ENCODE measurements at regions not wholly inside any gene's neighbourhood (a gene's known extent, or its start where the extent isn't known, plus 50 kb on each side); places are given as distances from the start of the nearest gene placed in this dataset.
A peak's percentile ranks its signal among the peaks of the same experiment; 100 is the strongest.

DNA sequence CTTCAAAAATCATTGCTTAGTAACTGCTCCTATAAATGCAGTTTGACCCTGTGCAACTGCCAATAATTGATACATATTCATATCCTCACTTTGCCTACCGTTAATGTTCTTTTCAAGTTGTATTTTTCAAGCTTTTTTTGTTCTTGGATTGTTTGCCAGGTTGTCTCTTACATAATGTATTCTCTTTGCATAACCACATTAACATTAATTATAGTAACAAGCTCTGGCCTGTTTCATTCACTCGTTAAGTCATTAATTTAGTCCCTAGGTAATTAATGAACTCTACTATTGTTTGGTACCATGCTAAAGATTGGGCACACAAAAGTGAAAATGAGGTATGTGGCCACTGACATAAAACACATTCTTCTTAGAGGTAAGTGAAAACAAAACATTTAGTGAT, 1338.8 kb downstream of the NSUN3 start:
- no peaks in the 10 kb centered on the region for H3K36me3 Mint-ChIP-seq
- DNase-seq (ENCODE audit: low spot score) (no peak), ATAC-seq (no peak)
- POLR2A ChIA-PET: no interaction called here
- H3K9me3 Mint-ChIP-seq: no peaks in the 10 kb centered on the region
- no peak for TF ChIP-seq GRHL2 (CRISPR knock-in tag; IDR thresholded peaks at IDR 0.05; ENCODE audit: insufficient replicate concordance, severe bottlenecking)
- TF ChIP-seq ZNF396 (CRISPR knock-in tag; IDR thresholded peaks at IDR 0.05; ENCODE audit: borderline replicate concordance): no peak
- no peak for TF ChIP-seq ELF4 (CRISPR knock-in tag; IDR thresholded peaks at IDR 0.05; ENCODE audit: low read depth)
- no peak for TF ChIP-seq HMGA2 (CRISPR knock-in tag; IDR thresholded peaks at IDR 0.05)
- TF ChIP-seq, protein P1, sequence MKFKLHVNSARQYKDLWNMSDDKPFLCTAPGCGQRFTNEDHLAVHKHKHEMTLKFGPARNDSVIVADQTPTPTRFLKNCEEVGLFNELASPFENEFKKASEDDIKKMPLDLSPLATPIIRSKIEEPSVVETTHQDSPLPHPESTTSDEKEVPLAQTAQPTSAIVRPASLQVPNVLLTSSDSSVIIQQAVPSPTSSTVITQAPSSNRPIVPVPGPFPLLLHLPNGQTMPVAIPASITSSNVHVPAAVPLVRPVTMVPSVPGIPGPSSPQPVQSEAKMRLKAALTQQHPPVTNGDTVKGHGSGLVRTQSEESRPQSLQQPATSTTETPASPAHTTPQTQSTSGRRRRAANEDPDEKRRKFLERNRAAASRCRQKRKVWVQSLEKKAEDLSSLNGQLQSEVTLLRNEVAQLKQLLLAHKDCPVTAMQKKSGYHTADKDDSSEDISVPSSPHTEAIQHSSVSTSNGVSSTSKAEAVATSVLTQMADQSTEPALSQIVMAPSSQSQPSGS (CRISPR knock-in tag; IDR thresholded peaks at IDR 0.05; ENCODE audit: borderline replicate concordance, low read depth): no peak
- no peak for TF ChIP-seq FOXP4 (CRISPR knock-in tag; IDR thresholded peaks at IDR 0.05)
- no peak for TF ChIP-seq EMX1 (CRISPR knock-in tag; IDR thresholded peaks at IDR 0.05)
- no peak for TF ChIP-seq FOXP1 (CRISPR knock-in tag; IDR thresholded peaks at IDR 0.05; ENCODE audit: borderline replicate concordance)
- peaks cover 13% of the 10 kb centered on the region for H3K4me1 Mint-ChIP-seq
- H3K27ac Mint-ChIP-seq: no peak overlapping the region
- CTCF ChIA-PET: no interaction called here
- no peak overlapping the region for H3K4me3 Mint-ChIP-seq
- no peaks in the 10 kb centered on the region for H3K27me3 Mint-ChIP-seq (ENCODE audit: low read depth)

DNA sequence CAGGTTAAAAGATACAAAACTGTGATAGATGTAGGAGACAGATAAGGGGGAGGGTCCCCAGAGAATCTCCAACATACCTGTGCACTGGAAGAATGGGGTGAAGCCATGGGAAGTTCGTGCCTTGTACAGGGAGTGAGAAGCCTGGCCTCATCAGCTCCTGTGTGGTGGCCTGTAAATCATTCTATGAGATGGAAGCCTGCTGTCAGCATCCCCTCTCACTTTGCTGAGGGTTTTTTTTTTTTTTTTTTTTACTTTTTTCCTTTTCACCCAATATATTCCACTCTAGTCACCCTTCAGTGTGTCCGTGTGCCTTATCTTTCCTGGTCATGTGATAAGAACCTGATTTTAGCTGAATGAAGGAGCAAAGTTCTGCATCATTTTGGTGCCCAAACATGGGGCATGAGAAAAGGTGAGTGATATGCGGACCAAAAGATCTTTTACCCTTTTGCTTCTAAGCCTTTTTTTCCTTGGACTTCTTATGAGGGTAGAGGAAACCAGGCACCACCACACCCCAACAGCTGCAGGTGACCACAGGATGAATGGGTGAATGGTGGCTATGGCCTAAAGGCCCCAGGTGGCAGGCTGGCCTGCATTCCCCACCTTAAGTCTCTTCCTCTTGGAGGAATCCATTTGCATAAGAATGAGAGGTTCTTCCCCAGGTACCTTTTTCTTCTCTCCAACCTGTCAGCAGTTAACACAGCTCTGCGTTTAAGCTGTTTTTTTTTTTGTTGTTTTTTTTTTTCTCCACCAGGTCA, 1345.0 kb downstream of the NSUN3 start:
- CTCF ChIA-PET: interaction anchor here (0.7 kb wide), 1 partner anchor 737 kb away, joined by 3 read pairs; no protein-coding TSS in a partner anchor
- ATAC-seq (peak; percentile 98), DNase-seq (ENCODE audit: low spot score) (peak; percentile 46)
- Mint-ChIP-seq H3K36me3 (peaks cover 22% of the 10 kb centered on the region), H3K9me3 (peaks cover 29% of the 10 kb centered on the region), H3K27me3 (ENCODE audit: low read depth) (no peaks in the 10 kb centered on the region), H3K4me1 (peaks cover 31% of the 10 kb centered on the region), H3K4me3 (no peak overlapping the region), H3K27ac (peak overlapping the region; percentile 97)
- POLR2A ChIA-PET: interaction anchor here (0.6 kb wide), 1 partner anchor 17 kb away, joined by 3 read pairs; no protein-coding TSS in a partner anchor
- TF ChIP-seq, protein P2, sequence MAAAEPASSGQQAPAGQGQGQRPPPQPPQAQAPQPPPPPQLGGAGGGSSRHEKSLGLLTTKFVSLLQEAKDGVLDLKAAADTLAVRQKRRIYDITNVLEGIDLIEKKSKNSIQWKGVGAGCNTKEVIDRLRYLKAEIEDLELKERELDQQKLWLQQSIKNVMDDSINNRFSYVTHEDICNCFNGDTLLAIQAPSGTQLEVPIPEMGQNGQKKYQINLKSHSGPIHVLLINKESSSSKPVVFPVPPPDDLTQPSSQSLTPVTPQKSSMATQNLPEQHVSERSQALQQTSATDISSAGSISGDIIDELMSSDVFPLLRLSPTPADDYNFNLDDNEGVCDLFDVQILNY (CRISPR knock-in tag; IDR thresholded peaks at IDR 0.05): no peak
- TF ChIP-seq ZNF416 (CRISPR knock-in tag; IDR thresholded peaks at IDR 0.05) (0 out of 2 replicates have a peak, but pooled peaks have one; percentile 48), IRF2 (CRISPR knock-in tag; IDR thresholded peaks at IDR 0.05; ENCODE audit: borderline replicate concordance, low read depth) (no peak), ERG (CRISPR knock-in tag; IDR thresholded peaks at IDR 0.05) (peak; percentile 94), ZNF423 (CRISPR knock-in tag; IDR thresholded peaks at IDR 0.05) (peak; percentile 90), MAX (CRISPR knock-in tag; IDR thresholded peaks at IDR 0.05) (peak; percentile 46; the same call in 1 of the 2 replicates), ZNF396 (CRISPR knock-in tag; IDR thresholded peaks at IDR 0.05; ENCODE audit: borderline replicate concordance) (peak; percentile 93; the same call in 1 of the 2 replicates), USF1 (CRISPR knock-in tag; IDR thresholded peaks at IDR 0.05) (no peak), TEAD1 (CRISPR knock-in tag; IDR thresholded peaks at IDR 0.05) (0 out of 2 replicates have a peak, but pooled peaks have one; percentile 30), PRRX2 (CRISPR knock-in tag; IDR thresholded peaks at IDR 0.05) (peak; percentile 87; the same call in 1 of the 2 replicates), MXD4 (CRISPR knock-in tag; IDR thresholded peaks at IDR 0.05; ENCODE audit: borderline replicate concordance) (peak; percentile 85), ELF4 (CRISPR knock-in tag; IDR thresholded peaks at IDR 0.05; ENCODE audit: low read depth) (no peak)
- TF ChIP-seq, protein P3, sequence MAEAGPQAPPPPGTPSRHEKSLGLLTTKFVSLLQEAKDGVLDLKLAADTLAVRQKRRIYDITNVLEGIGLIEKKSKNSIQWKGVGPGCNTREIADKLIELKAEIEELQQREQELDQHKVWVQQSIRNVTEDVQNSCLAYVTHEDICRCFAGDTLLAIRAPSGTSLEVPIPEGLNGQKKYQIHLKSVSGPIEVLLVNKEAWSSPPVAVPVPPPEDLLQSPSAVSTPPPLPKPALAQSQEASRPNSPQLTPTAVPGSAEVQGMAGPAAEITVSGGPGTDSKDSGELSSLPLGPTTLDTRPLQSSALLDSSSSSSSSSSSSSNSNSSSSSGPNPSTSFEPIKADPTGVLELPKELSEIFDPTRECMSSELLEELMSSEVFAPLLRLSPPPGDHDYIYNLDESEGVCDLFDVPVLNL (CRISPR knock-in tag; IDR thresholded peaks at IDR 0.05; ENCODE audit: borderline replicate concordance, low read depth): no peak
- TF ChIP-seq, protein P4, sequence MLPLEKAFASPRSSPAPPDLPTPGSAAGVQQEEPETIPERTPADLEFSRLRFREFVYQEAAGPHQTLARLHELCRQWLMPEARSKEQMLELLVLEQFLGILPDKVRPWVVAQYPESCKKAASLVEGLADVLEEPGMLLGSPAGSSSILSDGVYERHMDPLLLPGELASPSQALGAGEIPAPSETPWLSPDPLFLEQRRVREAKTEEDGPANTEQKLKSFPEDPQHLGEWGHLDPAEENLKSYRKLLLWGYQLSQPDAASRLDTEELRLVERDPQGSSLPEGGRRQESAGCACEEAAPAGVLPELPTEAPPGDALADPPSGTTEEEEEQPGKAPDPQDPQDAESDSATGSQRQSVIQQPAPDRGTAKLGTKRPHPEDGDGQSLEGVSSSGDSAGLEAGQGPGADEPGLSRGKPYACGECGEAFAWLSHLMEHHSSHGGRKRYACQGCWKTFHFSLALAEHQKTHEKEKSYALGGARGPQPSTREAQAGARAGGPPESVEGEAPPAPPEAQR (CRISPR knock-in tag; IDR thresholded peaks at IDR 0.05): peak; percentile 94
- TF ChIP-seq, protein P5, sequence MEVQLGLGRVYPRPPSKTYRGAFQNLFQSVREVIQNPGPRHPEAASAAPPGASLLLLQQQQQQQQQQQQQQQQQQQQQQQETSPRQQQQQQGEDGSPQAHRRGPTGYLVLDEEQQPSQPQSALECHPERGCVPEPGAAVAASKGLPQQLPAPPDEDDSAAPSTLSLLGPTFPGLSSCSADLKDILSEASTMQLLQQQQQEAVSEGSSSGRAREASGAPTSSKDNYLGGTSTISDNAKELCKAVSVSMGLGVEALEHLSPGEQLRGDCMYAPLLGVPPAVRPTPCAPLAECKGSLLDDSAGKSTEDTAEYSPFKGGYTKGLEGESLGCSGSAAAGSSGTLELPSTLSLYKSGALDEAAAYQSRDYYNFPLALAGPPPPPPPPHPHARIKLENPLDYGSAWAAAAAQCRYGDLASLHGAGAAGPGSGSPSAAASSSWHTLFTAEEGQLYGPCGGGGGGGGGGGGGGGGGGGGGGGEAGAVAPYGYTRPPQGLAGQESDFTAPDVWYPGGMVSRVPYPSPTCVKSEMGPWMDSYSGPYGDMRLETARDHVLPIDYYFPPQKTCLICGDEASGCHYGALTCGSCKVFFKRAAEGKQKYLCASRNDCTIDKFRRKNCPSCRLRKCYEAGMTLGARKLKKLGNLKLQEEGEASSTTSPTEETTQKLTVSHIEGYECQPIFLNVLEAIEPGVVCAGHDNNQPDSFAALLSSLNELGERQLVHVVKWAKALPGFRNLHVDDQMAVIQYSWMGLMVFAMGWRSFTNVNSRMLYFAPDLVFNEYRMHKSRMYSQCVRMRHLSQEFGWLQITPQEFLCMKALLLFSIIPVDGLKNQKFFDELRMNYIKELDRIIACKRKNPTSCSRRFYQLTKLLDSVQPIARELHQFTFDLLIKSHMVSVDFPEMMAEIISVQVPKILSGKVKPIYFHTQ (CRISPR knock-in tag; IDR thresholded peaks at IDR 0.05): peak; percentile 91

All from WTC11 (cell line).